ENCODE measurements at regions not wholly inside any gene's neighbourhood (a gene's known extent, or its start where the extent isn't known, plus 50 kb on each side); places are given as distances from the start of the nearest gene placed in this dataset.

GRCh38 chr3:78420611-78421010, 1347.2 kb downstream of the ROBO1 start:
- no peak for DNase-seq

DNA sequence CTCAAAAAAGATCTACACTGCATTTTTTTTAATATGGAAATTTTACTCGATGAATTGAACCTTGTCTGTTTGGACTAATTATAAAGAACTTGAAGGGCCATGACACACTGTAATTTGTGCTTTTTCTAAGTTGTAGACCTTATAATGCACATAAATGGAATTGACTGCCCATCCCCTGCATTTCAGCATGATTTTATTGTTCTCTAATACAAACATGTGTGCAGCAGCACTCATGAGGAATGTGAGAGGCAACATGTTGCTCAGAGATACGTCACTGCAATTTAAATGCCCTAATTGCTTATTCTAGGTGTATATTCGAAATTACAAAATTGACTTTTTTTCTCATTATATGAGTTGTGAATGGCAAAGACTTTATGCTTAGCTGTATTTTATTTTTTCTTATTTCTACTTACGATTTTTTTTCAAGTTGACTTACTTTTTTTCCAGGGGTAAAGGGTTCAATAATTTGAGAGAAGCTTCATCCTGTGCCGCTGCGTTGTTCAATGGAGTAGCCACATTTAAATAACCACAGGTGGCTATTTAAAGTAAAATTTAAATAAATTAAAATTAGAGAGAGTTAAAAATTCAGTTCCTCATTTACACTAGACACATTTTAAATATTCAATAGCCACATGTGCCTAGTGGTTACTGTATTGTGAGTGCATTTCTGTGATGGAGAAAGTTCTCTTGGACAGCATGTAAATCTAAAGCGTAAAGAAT, 1346.4 kb downstream of the ROBO1 start:
- DNase-seq = no peak

- peak in 1 of 56 donors; percentile 1 for DNase-seq
Observed at GRCh38 chr3:78424656-78425055, 1343.1 kb downstream of the ROBO1 start.

- DNase-seq = no peak
Observed at GRCh38 chr3:78426454-78426853, 1341.3 kb downstream of the ROBO1 start.

DNA sequence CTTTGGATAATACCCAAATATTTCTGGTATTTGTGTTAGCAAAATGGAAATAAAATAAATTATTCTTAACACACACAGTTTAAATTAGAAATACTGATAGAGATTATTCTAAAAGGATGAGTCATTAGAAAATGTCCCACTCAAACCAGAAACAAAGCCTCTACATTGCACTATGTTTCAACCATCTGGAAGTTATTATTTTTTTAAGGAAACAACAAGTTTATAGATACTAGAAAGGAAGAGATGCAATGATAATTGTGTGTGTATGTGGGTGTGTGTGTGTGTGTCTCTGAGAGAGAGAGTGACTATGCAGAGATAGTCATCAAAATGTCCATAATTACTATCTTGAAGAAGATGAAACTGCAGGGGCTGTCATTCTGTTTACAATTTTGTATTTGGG, 1340.5 kb downstream of the ROBO1 start:
- DNase-seq = peak in 1 of 56 donors; percentile 0

GRCh38 chr3:78430741-78431140, 1337.1 kb downstream of the ROBO1 start:
- no peak for DNase-seq

DNA sequence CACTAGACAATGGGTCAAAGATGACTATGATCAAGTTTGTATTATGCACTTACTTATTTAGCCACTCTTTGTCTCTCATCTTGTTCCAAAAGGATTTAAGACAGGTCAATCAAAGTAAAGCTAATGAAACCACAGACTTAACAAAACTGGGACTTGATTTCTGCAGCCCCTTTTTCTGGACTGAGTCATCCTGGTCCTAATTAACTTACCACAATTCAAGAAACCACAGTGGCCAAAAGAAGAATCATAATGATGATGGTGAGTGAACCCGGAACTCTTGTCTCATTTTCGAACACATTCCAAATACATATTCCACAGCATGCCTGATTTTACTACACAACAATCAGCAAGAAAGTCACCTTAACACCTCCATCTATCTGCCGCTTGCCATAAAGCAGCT, 1333.0 kb downstream of the ROBO1 start:
- DNase-seq = no peak

DNA sequence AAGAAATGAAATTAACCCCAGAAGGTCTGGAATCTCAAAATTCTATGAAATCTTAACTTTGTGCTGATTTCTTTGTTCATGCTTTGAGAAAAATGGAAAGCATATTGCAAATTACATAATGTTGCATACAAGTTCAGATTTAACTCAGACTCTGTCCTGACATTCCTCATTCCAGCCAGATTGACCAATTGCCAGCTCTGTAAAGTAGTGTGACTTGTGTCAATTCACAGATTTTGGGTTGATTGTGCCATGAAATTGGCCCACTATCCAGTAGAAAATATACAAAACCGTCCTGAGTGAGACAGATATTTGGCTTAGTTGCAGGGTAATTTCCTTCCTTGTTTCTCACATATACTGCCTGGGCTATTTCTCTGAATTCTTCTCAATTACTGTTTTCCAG, 1312.6 kb downstream of the ROBO1 start:
- DNase-seq = no peak

DNA sequence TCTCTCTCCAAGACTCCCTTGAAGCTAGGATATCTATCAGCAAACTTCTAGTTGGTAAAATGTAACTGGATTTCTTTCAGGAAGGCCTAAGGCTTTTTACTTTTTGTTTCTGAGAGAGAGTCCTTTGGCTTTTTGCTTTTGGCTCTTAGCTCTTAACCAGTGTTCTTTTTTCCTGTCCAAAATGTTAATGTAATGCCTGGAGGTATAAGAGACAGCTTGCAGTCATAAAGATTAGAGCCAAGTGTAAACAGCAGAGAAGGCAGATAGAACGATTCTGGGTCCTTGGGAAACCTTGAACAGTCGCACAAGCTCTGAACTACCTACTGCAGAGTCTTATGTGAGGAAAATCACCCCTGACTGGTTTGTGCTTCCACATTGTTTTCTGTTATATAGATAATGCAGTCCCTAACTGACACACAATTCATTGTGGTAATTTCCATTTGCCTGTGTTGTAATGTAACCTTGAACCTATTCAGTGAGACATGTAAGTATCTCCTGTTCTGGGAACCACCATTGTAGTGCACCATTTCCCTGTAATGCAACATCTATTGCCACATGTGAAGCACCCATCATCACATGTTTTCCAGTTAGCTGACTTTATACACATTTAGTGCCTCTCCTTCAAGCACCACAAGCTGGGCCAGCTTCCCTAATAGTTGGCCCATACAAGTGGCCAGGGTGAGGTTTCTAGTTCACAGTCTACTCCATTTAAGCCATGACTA, 1311.9 kb downstream of the ROBO1 start:
- no peak for DNase-seq

DNA sequence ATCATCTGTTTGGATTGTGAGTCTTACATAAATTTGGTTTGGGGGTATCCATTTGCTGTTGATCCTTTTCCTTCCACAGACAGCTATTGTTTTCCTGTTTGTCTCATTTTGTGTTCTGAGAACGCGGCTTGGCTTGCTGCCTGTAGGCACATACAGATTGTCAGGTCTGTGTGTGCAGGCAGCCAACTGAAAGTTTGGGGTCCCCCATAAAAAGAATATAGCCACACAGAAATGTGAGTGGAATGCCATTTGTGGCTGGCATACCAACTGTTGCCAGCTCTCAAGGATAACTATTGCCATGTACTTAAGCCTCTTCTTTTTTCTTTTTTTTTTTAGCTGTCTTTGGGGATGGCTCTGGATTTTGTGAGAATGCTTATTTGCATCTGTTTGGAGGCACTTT, 1308.0 kb downstream of the ROBO1 start:
- no peak for DNase-seq

DNA sequence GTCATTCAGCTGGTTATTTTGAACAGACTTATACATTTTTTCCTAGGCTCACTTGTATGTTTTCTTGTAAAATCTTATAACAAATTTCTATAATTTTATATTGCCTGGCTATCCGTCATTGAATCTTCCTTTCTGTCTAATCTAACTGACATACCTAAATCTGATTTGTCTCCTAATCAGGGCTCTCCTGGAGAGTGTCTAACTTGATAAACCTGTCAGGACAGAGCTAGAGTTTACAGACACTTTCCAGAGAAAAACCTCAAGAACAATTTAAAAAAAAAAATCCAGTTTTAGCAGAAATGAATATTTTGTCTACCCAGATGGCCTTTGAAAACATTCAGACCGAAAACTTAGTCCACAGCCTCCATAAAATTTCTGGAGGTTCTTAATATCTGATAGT, 1305.8 kb downstream of the ROBO1 start:
- no peak for DNase-seq

DNA sequence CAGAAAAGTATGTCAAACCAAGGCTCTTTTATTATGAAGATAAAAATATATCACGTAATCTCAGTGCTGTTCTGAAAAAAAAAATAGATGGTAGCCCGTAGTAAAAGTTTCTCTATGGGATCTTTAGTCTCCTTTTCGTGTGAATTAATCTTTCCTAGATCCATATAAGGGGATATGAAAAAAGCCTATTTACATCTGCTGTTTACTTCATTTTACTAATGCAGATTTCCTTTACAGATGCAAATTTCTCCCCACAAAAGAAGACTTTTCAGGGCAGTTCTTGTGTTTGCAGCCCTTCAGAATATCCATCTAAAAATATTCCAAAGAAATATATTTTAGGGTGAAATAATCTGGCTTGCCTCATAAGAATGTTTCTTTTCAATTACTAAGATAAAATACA, 1291.7 kb downstream of the ROBO1 start:
- no peak for DNase-seq

- no peak for DNase-seq
Observed at GRCh38 chr3:78481050-78481449, 1286.7 kb downstream of the ROBO1 start.

DNA sequence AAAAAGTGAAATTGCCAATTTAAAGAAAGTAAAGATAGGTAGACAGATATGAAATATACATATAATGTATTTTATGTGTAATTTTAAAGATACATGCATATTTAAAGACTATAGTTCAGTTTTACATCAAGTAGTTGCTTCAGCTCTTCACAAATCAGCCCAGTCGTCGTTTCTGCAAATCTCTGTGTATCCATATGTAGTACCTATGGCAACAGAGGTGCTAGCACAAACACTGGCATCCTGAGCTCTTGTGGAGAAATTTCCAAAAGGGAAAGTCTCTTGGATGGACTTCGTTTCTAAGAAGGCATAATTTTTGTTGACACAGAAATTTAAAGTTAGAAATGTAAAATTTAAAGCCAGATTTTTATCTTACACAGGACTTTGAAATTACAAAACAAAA, 1284.7 kb downstream of the ROBO1 start:
- DNase-seq = no peak

- DNase-seq = no peak
Observed at GRCh38 chr3:78494851-78495250, 1272.9 kb downstream of the ROBO1 start.

DNA sequence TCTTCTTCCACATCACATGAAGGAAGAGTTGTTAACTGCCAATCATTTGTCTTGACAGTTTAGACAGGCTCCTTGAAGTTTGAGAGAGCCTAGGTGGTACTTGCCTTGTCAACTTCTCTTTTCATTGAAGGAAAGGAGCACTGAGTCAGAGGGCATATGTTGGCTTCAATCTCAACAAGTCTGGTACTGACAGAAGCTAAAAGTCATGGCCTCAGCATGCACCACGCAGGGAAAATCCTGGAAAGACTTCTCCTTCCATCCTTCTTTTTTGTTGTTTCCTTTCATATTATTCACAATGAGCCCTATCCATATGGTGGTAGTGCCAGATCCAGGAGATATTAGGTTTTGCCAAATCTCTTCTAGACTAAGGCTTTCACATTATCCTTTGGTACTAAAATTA, 1272.5 kb downstream of the ROBO1 start:
- no peak for DNase-seq

- DNase-seq = no peak
Observed at GRCh38 chr3:78496501-78496900, 1271.3 kb downstream of the ROBO1 start.

DNA sequence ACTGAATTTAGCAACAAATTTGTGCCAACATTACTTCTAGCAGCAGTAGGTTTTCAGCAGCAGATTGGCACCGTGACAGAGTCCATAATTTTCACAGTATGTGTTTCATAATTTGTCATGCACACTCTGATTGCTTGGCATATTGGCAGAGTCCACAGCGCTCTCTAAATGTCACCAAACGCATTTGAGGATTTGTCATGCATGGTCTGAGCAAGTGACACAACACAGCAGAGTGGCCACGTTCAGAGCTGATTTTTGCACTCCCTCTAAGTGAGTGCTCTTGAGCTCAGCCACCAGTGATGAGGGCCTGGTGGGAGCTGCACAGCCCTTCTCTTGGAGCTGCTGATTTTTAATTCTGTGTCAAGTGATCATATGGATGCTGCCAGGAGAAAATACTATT, 1270.8 kb downstream of the ROBO1 start:
- DNase-seq = peak in 14 of 56 donors; percentile 1 to 51 (median 19)

DNA sequence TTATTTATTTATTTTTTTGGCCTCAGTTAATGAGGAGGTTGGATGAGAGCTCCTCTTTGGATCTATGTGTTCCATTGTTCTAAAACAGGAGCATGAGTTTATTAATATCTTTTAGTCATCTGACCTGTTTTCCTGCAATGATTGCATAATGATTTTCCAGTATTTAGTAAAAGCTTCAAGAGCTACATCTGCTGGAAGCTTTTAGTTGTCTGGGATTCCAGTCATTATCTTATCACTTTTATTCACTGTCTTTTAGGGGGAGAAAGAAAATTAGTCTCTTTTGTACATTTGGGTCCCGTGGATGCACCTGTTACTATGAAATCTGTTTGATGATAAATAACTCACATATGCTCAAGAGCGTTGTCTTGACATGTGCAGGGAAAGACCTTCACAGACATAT, 1270.0 kb downstream of the ROBO1 start:
- DNase-seq = no peak

DNA sequence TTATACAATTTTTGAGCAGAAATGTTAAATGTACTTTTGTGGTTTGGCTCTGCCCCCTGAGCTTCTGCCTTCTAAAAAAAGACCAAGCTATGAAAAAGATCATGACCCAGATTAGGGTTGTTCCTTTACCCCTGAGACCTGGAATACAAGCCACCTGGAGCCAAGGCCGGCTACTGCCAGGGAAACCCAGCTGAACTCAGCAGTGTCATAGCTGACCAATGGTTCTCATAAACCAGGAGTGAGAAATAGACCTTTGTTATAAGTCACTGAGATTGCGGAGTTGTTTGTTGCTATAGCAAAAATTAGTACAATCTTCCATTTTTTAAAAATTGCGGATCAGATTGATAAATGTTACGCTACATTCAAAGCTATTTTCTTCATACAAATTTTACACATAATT, 1261.7 kb downstream of the ROBO1 start:
- DNase-seq = no peak

- no peak for DNase-seq
Observed at GRCh38 chr3:78506581-78507195, 1261.1 kb downstream of the ROBO1 start.

DNA sequence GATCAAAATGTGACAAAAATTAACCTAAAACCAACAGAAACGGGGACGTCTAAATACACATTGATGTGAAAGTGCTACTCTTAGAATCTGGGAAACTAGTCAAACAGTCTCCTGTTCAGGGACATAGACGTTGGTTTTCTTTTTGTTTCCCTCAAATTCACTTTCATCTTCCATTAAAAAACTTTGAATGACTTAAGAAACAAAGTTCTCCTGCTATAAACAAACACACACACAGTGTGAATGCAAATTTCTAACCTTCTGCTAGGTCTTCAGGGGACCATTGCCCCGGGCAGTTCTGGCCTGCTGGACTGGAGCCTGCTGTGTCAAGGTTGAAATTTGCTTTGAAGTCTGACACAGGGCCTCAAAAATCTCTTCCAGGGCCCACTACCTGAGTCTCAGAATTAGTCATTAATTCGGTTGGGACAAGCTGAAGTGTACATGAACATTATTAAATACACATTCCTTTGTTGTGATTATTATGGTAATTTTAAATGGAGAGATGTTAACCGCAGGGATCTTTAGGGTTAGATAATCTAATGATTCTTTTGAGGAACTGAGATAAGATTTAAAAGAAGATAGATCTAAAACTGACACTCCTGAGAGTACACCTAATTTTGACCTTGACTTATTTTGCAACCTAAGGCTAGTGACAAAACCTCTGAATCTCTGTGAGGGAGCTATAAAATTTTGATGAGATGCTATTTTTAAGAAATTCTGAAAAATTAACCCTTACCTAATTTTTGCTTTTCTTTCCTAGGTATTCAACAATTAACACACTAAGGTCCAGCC, 1260.4 kb downstream of the ROBO1 start:
- DNase-seq = no peak

Measured in amygdala (tissue), 56 donors.